H1 (cell line): ENCODE measurements at regions not wholly inside any gene's neighbourhood (a gene's known extent, or its start where the extent isn't known, plus 50 kb on each side); places are given as distances from the start of the nearest gene placed in this dataset.
A peak's percentile ranks its signal among the peaks of the same experiment; 100 is the strongest.

Experiments
- CTCF ChIA-PET: fragments of 300-600 bp; sonication (Branson Sonifier 250); formaldehyde crosslinking; loops from one replicate; lab custom pipeline; 2021; ENCODE audit not compliant: partially characterized antibody; lab: Charles Lee
- POLR2A ChIA-PET: fragments of 300-600 bp; sonication (Branson Sonifier 250); formaldehyde crosslinking; loops from one replicate; lab custom pipeline; 2021; ENCODE audit warnings: inconsistent platforms; ENCODE audit not compliant: partially characterized antibody; lab: Charles Lee
- DNase-seq, 2 experiments: peaks; one replicate each; pipeline versions ENCODE4 v3.0.0 to v3.0.0-alpha.2; 2010 to 2022; ENCODE audit warnings: low spot score in 2 of 2, low read depth in 1 of 2, mixed read lengths in 1 of 2
- FAIRE-seq: peaks from 2 replicates; lab custom pipeline; 2011; peaks lifted over from hg19 to GRCh38; lab: Jason Lieb, UNC
- H2AFZ ChIP-seq: 2 replicates; pipeline ENCODE4 v1.8.1; 2012; ENCODE audit warnings: low read length, inconsistent platforms
- H2AK5ac ChIP-seq: 2 replicates; pipeline ENCODE4 v1.6.1; 2013; ENCODE audit warnings: low read depth, low read length
- H2BK120ac ChIP-seq: replicated peaks from 2 replicates; pipeline ENCODE3; 2013; ENCODE audit warnings: low read depth, low read length, inconsistent platforms
- H2BK12ac ChIP-seq: 2 replicates; pipeline ENCODE4 v1.6.1; 2013; ENCODE audit warnings: low read depth, low read length
- H2BK15ac ChIP-seq: 2 replicates; pipeline ENCODE4 v1.6.1; 2013; ENCODE audit warnings: low read length
- H2BK20ac ChIP-seq: 2 replicates; pipeline ENCODE4 v1.6.1; 2013; ENCODE audit warnings: low read length
- H2BK5ac ChIP-seq: 2 replicates; pipeline ENCODE4 v1.6.1; 2013; ENCODE audit warnings: low read depth, low read length
- H3K14ac ChIP-seq: 2 replicates; pipeline ENCODE4 v1.6.1; 2013; ENCODE audit warnings: inconsistent platforms; ENCODE audit not compliant: insufficient read length
- H3K18ac ChIP-seq: 2 replicates; pipeline ENCODE4 v1.6.1; 2013; ENCODE audit warnings: low read length; ENCODE audit errors: extremely low read depth
- H3K23ac ChIP-seq: 2 replicates; pipeline ENCODE4 v1.6.1; 2013; ENCODE audit warnings: inconsistent platforms; ENCODE audit not compliant: insufficient read length
- H3K23me2 ChIP-seq: 2 replicates; pipeline ENCODE4 v1.6.1; 2013; ENCODE audit warnings: low read depth, low read length
- H3K27ac ChIP-seq: 2 replicates; pipeline ENCODE4 v1.6.1; 2011; ENCODE audit warnings: low read depth, low read length, inconsistent platforms
- H3K27me3 ChIP-seq, 4 experiments: replicated peaks in 1 of 4; 1 replicate in 1 of 4; 2 replicates in 3 of 4; pipeline versions ENCODE4 v1.6.1 to v1.8.1; 2011 to 2013; ENCODE audit warnings: low read length in 3 of 4, mild to moderate bottlenecking in 3 of 4, inconsistent platforms in 2 of 4, mixed read lengths in 2 of 4, moderate library complexity in 1 of 4; ENCODE audit not compliant: control insufficient read depth in 3 of 4, insufficient read depth in 3 of 4; ENCODE audit errors: extremely low read depth in 1 of 4
- H3K36me3 ChIP-seq, 4 experiments: 2 replicates each; pipeline versions ENCODE4 v1.6.1 to v1.8.1; 2011 to 2013; ENCODE audit warnings: mild to moderate bottlenecking in 4 of 4, low read length in 3 of 4, moderate library complexity in 2 of 4, control low read depth in 1 of 4, inconsistent platforms in 1 of 4; ENCODE audit not compliant: insufficient read depth in 4 of 4, control insufficient read depth in 2 of 4
- H3K4ac ChIP-seq: replicated peaks from 2 replicates; pipeline ENCODE3; 2013; ENCODE audit warnings: low read length, low read depth, mixed read lengths, inconsistent platforms; ENCODE audit not compliant: insufficient read length
- H3K4me1 ChIP-seq, 4 experiments: replicated peaks in 1 of 4; 1 replicate in 1 of 4; 2 replicates in 3 of 4; pipeline versions ENCODE4 v1.6.1 to v1.8.1; 2011 to 2013; ENCODE audit warnings: low read length in 3 of 4, inconsistent platforms in 2 of 4, mixed read lengths in 1 of 4; ENCODE audit not compliant: insufficient read depth in 4 of 4, control insufficient read depth in 3 of 4
- H3K4me2 ChIP-seq, 2 experiments: 2 replicates each; pipeline versions ENCODE4 v1.6.1 to v1.8.1; 2011 to 2013; ENCODE audit warnings: low read depth in 2 of 2, low read length in 2 of 2, control low read depth in 1 of 2, inconsistent platforms in 1 of 2, mild to moderate bottlenecking in 1 of 2; ENCODE audit not compliant: insufficient read depth in 1 of 2
- H3K4me3 ChIP-seq, 4 experiments: fragments of 200-600, 300-600 bp in 1 of 4; sonication (generic), shearing (Covaris generic), sonication (Bioruptor Twin) in 1 of 4; 2 replicates each; pipeline versions ENCODE4 v1.5.1 to v1.8.1; 2011 to 2016; ENCODE audit warnings: low read length in 4 of 4, low read depth in 3 of 4, control low read depth in 2 of 4, inconsistent platforms in 2 of 4, mild to moderate bottlenecking in 2 of 4, mixed read lengths in 1 of 4, moderate library complexity in 1 of 4; ENCODE audit not compliant: insufficient read depth in 2 of 4; ENCODE audit errors: extremely low read depth in 1 of 4
- H3K56ac ChIP-seq: replicated peaks from 2 replicates; pipeline ENCODE3; 2013; ENCODE audit warnings: low read depth, mild to moderate bottlenecking, mixed read lengths, low read length, inconsistent platforms; ENCODE audit not compliant: insufficient read length
- H3K79me1 ChIP-seq: 2 replicates; pipeline ENCODE4 v1.6.1; 2013; ENCODE audit warnings: low read depth, low read length, control low read depth
- H3K79me2 ChIP-seq, 2 experiments: 2 replicates each; pipeline versions ENCODE4 v1.6.1 to v1.8.1; 2012 to 2013; ENCODE audit warnings: low read length in 2 of 2, mild to moderate bottlenecking in 2 of 2, inconsistent platforms in 1 of 2; ENCODE audit not compliant: insufficient read depth in 2 of 2, control insufficient read depth in 1 of 2
- H3K9ac ChIP-seq, 4 experiments: replicated peaks in 1 of 4; 1 replicate in 1 of 4; 2 replicates in 3 of 4; pipeline versions ENCODE4 v1.6.1 to v1.8.1; 2011 to 2013; ENCODE audit warnings: low read depth in 3 of 4, low read length in 3 of 4, control low read depth in 2 of 4, mild to moderate bottlenecking in 2 of 4, moderate library complexity in 2 of 4, inconsistent platforms in 1 of 4; ENCODE audit errors: extremely low read depth in 1 of 4
- H3K9me3 ChIP-seq, 2 experiments: 2 replicates each; pipeline versions ENCODE4 v1.6.1 to v1.8.1; 2012 to 2013; ENCODE audit warnings: mild to moderate bottlenecking in 2 of 2, moderate library complexity in 2 of 2, control low read depth in 1 of 2, inconsistent platforms in 1 of 2, low read depth in 1 of 2, low read length in 1 of 2, mixed read lengths in 1 of 2; ENCODE audit not compliant: insufficient read depth in 2 of 2
- H4K20me1 ChIP-seq, 2 experiments: replicated peaks in 1 of 2; 2 replicates each; pipeline versions ENCODE3 to v1.8.1; 2011 to 2013; ENCODE audit warnings: inconsistent platforms in 2 of 2, low read length in 2 of 2, mild to moderate bottlenecking in 1 of 2; ENCODE audit not compliant: insufficient read depth in 2 of 2, control insufficient read depth in 1 of 2
- H4K5ac ChIP-seq: 2 replicates; pipeline ENCODE4 v1.6.1; 2013; ENCODE audit warnings: low read length, low read depth, mixed read lengths, inconsistent platforms; ENCODE audit not compliant: insufficient read length
- H4K8ac ChIP-seq: 2 replicates; pipeline ENCODE4 v1.8.0; 2013; ENCODE audit warnings: mild to moderate bottlenecking, moderate library complexity, low read length, inconsistent platforms; ENCODE audit not compliant: insufficient read depth; ENCODE audit errors: extremely low read depth
- H4K91ac ChIP-seq: replicated peaks from 2 replicates; pipeline ENCODE3; 2013; ENCODE audit warnings: low read length, mixed read lengths, inconsistent platforms; ENCODE audit not compliant: insufficient read length
- SP1 ChIP-seq: IDR thresholded peaks from 2 replicates; pipeline ENCODE4 v1.6.1; 2011; ENCODE audit warnings: low read depth, low read length
- TEAD4 ChIP-seq: IDR thresholded peaks from 2 replicates; pipeline ENCODE4 v1.6.1; 2012; ENCODE audit warnings: low read depth, low read length, inconsistent platforms, mixed read lengths
- WGBS, 2 experiments: shearing (Covaris generic) in 1 of 2; methylation state at CpG; one replicate each; pipeline versions ENCODE4 v1.1.6 to v1.1.7; 2013 to 2015; ENCODE audit warnings: low lambda C conversion rate in 2 of 2, mixed read lengths in 2 of 2, inconsistent platforms in 1 of 2, low coverage in 1 of 2, missing lambda C conversion rate in 1 of 2; ENCODE audit not compliant: insufficient replicate concordance in 2 of 2, insufficient coverage in 1 of 2, insufficient read length in 1 of 2; ENCODE audit errors: extremely low coverage in 1 of 2, missing lambda C conversion rate in 1 of 2; 5-methylcytosine and 5-hydroxymethylcytosine counted together

- no peak for TF ChIP-seq TEAD4
- TF ChIP-seq SP1, result 0 out of 2 replicates have a peak, but pooled peaks have one; percentile 59
- Histone ChIP-seq H3K27me3 (no peaks in the 10 kb centered on the region), H3K4me1 (peaks cover 2 to 4% (median 3%) of the 10 kb centered on the region in 4 experiments; a peak in 4 of 7 replicates), H3K23me2 (no peaks in the 10 kb centered on the region), H3K9ac (no peak overlapping the region), H2BK20ac (no peak overlapping the region), H2BK12ac (no peak overlapping the region), H4K91ac (no peak overlapping the region), H3K18ac (no peak overlapping the region; the same call in 1 of the 2 replicates), H4K5ac (no peak overlapping the region), H3K56ac (no peak overlapping the region), H3K4ac (no peak overlapping the region), H3K4me3 (no peak overlapping the region), H2BK5ac (no peak overlapping the region), H2BK15ac (no peak overlapping the region), H3K14ac (no peak overlapping the region), H4K20me1 (no peaks in the 10 kb centered on the region), H2AFZ (0 out of 2 replicates have a peak overlapping the region, but pooled peaks have one; percentile 59), H3K36me3 (no peaks in the 10 kb centered on the region), H3K27ac (no peak overlapping the region), H3K79me2 (no peaks in the 10 kb centered on the region), H2AK5ac (no peak overlapping the region), H3K79me1 (no peaks in the 10 kb centered on the region), H3K9me3 (no peaks in the 10 kb centered on the region), H4K8ac (no peak overlapping the region), H2BK120ac (no peak overlapping the region), H3K4me2 (peak overlapping the region in 1 of 2 experiments; percentile 21; a peak in 2 of 4 replicates), H3K23ac (no peak overlapping the region)
- 82% methylated on average over 2 of the region's 2 CpGs; no CpG with 5 or more reads in 1 of the 2 experiments for WGBS, 2 experiments
- DNase-seq (peak in 1 of 2 experiments; percentile 44), FAIRE-seq (no peak)
- ChIA-PET POLR2A (no interaction called here), CTCF (interaction anchor here (1.3 kb wide), 1 partner anchor 9 kb away, joined by 3 read pairs; no protein-coding TSS in a partner anchor)
These were observed 377.6 kb downstream of the FLRT2 start for GRCh38 chr14:85907536-85907935.
